ENCODE measurements at regions not wholly inside any gene's neighbourhood (a gene's known extent, or its start where the extent isn't known, plus 50 kb on each side); places are given as distances from the start of the nearest gene placed in this dataset.

DNA sequence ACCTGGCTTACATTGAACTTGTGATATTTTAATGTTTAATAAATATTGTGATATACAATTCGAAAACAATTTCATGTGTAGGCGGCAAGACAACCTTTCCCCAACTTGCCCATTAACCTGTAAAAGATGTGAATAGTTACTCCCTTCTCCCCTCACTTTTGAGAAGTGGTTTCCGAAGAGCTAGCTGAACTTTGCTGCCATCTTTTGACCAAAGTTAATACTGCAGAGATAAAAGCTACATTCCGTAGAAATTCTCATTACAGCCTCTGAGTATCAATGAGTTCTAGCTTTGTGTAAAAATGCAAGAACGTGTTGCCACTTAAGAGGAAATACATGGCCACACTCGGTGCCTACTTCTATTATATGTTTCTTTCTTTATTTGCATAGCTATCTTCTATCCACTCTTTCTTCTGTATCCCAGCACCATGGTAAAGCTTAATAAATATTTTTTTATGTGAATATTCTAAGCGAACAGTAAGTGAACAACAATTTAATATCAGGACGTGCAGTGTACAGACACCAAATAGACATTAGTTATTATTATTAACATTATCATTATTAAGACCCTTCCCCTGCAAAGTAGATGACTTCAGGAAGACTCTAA, 105.1 kb upstream of the TMEM260 start:
- Histone ChIP-seq H3K27ac (ENCODE audit: insufficient read depth in 1 of 2, low read depth in 1 of 2, low read length in 2 of 2, poor library complexity in 1 of 2, severe bottlenecking in 2 of 2) (no peak overlapping the region), H3K4me3 (ENCODE audit: control insufficient read depth in 1 of 7, extremely low read depth in 1 of 7, insufficient read depth in 4 of 7, low read depth in 2 of 7, low read length in 6 of 7) (no peak overlapping the region), H3K4me1 (ENCODE audit: control extremely low read depth in 1 of 4, control insufficient read depth in 4 of 4, insufficient read depth in 4 of 4, low read length in 3 of 4) (no peaks in the 10 kb centered on the region), H3K9me3 (ENCODE audit: control extremely low read depth in 1 of 5, control insufficient read depth in 4 of 5, insufficient read depth in 2 of 5, low read depth in 1 of 5, low read length in 4 of 5) (no peaks in the 10 kb centered on the region), H3K36me3 (ENCODE audit: control insufficient read depth in 4 of 4, insufficient read depth in 4 of 4, low read length in 3 of 4) (no peaks in the 10 kb centered on the region), H3K27me3 (replicated peaks in 2 of 5; ENCODE audit: control insufficient read depth in 4 of 5, insufficient read depth in 5 of 5, low read length in 4 of 5) (no peaks in the 10 kb centered on the region)
- DNase-seq, result peak; percentile 44 to 72 (median 64)
- ChIA-PET CTCF (interaction anchor here (0.8 to 3.7 kb wide), 34 partner anchors 8 to 1051 kb away, joined by 3 to 33 read pairs (median 4); partner anchors contain the start of gene TBPL2), POLR2A (no interaction called here)
- WGBS (ENCODE audit: insufficient coverage), result 0% methylated on average over 2 of the region's 8 CpGs

DNA sequence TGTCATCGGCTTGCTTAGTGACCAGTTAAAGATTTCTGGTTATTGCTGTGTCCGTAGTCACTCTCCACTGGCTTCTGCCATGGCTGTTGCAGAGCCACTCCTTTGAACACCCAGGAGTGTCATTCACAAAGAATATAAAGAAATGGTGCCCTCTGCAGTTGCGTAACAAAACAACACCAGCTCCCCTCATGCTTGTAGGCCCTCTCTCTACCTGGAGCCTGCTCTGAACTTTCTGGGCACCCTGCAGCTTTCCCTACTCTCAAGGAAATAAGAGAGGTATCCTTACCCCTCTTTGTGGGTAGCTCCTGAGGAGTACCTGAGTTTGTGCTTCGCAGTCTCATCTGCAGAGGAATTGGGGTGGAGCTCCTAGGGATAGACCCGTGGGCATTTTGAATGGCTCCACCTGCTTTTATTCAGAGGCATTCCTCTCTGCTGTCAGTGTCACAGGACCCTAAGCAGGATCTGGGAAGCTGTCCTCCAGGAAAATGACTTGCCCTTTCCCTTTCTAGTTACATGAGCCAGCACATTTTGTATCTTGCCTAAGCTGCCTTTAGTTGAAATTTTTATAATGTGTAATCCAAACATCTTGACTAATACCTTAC, 97.2 kb upstream of the TMEM260 start:
- peak; percentile 18 to 42 (median 42) for DNase-seq
- H3K27me3 ChIP-seq (replicated peaks in 2 of 5; ENCODE audit: control insufficient read depth in 4 of 5, insufficient read depth in 5 of 5, low read length in 4 of 5), result no peaks in the 10 kb centered on the region
- H3K4me3 ChIP-seq (ENCODE audit: control insufficient read depth in 1 of 7, extremely low read depth in 1 of 7, insufficient read depth in 4 of 7, low read depth in 2 of 7, low read length in 6 of 7), result no peak overlapping the region
- WGBS (ENCODE audit: insufficient coverage), result 98% methylated on average over 5 of the region's 5 CpGs
- H3K9me3 ChIP-seq (ENCODE audit: control extremely low read depth in 1 of 5, control insufficient read depth in 4 of 5, insufficient read depth in 2 of 5, low read depth in 1 of 5, low read length in 4 of 5), result no peaks in the 10 kb centered on the region
- no peaks in the 10 kb centered on the region for H3K4me1 ChIP-seq (ENCODE audit: control extremely low read depth in 1 of 4, control insufficient read depth in 4 of 4, insufficient read depth in 4 of 4, low read length in 3 of 4)
- POLR2A ChIA-PET, result no interaction called here
- H3K27ac ChIP-seq (ENCODE audit: insufficient read depth in 1 of 2, low read depth in 1 of 2, low read length in 2 of 2, poor library complexity in 1 of 2, severe bottlenecking in 2 of 2), result no peak overlapping the region
- no peaks in the 10 kb centered on the region for H3K36me3 ChIP-seq (ENCODE audit: control insufficient read depth in 4 of 4, insufficient read depth in 4 of 4, low read length in 3 of 4)
- CTCF ChIA-PET, result interaction anchor here (0.7 to 2.1 kb wide), 13 partner anchors 8 to 1048 kb away, joined by 3 to 10 read pairs (median 4); no protein-coding TSS in a partner anchor

DNA sequence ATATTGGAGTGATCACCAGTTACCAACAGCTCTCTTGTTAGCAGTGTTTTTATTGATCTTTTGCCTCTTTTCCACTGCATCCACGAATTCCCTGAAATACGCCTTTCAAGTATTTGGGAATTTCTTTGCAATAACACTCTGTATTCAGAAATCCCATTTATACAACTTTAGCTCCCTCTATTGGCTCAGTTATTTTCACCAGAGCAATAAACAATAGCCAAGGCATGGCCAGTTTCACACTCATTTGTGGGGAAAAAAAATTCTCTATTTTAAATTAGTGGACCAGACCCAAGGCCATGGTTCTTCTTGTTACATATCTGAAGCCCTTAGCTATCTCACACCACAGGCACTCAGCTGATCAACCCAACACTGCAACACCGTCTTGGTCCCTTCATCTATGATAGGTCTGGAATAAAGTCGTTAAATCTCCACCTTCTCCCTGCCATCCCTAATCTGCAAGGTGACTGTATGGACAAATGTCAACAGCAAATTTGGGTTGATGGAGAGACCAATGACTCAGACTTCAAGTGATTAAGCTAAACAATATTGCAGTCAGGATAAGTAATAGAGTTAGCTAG, 92.4 kb upstream of the TMEM260 start:
- Histone ChIP-seq H3K9me3 (ENCODE audit: control extremely low read depth in 1 of 5, control insufficient read depth in 4 of 5, insufficient read depth in 2 of 5, low read depth in 1 of 5, low read length in 4 of 5) (no peaks in the 10 kb centered on the region), H3K27ac (ENCODE audit: insufficient read depth in 1 of 2, low read depth in 1 of 2, low read length in 2 of 2, poor library complexity in 1 of 2, severe bottlenecking in 2 of 2) (no peak overlapping the region), H3K4me3 (ENCODE audit: control insufficient read depth in 1 of 7, extremely low read depth in 1 of 7, insufficient read depth in 4 of 7, low read depth in 2 of 7, low read length in 6 of 7) (no peak overlapping the region), H3K27me3 (replicated peaks in 2 of 5; ENCODE audit: control insufficient read depth in 4 of 5, insufficient read depth in 5 of 5, low read length in 4 of 5) (peaks cover 0 to 1% (median 0%) of the 10 kb centered on the region in 5 experiments), H3K36me3 (ENCODE audit: control insufficient read depth in 4 of 4, insufficient read depth in 4 of 4, low read length in 3 of 4) (no peaks in the 10 kb centered on the region), H3K4me1 (ENCODE audit: control extremely low read depth in 1 of 4, control insufficient read depth in 4 of 4, insufficient read depth in 4 of 4, low read length in 3 of 4) (peaks cover 0 to 5% (median 0%) of the 10 kb centered on the region in 4 experiments)
- WGBS (ENCODE audit: insufficient coverage), result 67% methylated on average over 2 of the region's 4 CpGs
- DNase-seq, result no peak
- ChIA-PET POLR2A (no interaction called here), CTCF (interaction anchor here (0.6 to 2.7 kb wide), 16 partner anchors 11 to 1062 kb away, joined by 3 to 20 read pairs (median 3); partner anchors contain the start of gene TBPL2)

DNA sequence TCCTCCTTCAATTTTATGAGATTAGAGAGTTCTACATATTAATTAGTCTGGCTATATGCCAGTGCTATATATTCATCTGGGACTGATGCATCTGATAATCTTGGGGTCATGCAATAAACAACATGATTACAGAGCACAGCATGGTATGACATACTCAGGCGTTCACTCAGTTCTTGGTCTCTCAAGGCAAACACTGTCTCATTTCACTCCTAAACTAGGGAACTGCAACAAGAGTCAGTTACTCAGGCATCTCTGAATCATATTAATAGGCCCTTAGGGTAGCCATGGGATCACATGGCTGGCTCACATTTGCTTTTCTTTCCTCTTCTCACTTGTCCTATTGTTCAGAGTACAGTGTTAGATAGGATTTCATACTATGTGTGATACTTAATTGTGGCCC, 91.8 kb upstream of the TMEM260 start:
- H3K36me3 ChIP-seq (ENCODE audit: control insufficient read depth in 4 of 4, insufficient read depth in 4 of 4, low read length in 3 of 4), result no peaks in the 10 kb centered on the region
- ChIA-PET POLR2A (no interaction called here), CTCF (interaction anchor here (1.0 to 2.7 kb wide), 10 partner anchors 12 to 1050 kb away, joined by 3 to 20 read pairs (median 4); partner anchors contain the start of gene TBPL2)
- no peaks in the 10 kb centered on the region for H3K9me3 ChIP-seq (ENCODE audit: control extremely low read depth in 1 of 5, control insufficient read depth in 4 of 5, insufficient read depth in 2 of 5, low read depth in 1 of 5, low read length in 4 of 5)
- H3K4me1 ChIP-seq (ENCODE audit: control extremely low read depth in 1 of 4, control insufficient read depth in 4 of 4, insufficient read depth in 4 of 4, low read length in 3 of 4), result peaks cover 0 to 5% (median 0%) of the 10 kb centered on the region in 4 experiments
- WGBS (ENCODE audit: insufficient coverage), result 100% methylated on average over 1 of the region's 1 CpG
- DNase-seq, result no peak
- peaks cover 0 to 1% (median 0%) of the 10 kb centered on the region in 5 experiments for H3K27me3 ChIP-seq (replicated peaks in 2 of 5; ENCODE audit: control insufficient read depth in 4 of 5, insufficient read depth in 5 of 5, low read length in 4 of 5)
- H3K27ac ChIP-seq (ENCODE audit: insufficient read depth in 1 of 2, low read depth in 1 of 2, low read length in 2 of 2, poor library complexity in 1 of 2, severe bottlenecking in 2 of 2), result peak overlapping the region in 1 of 2 experiments; percentile 6
- H3K4me3 ChIP-seq (ENCODE audit: control insufficient read depth in 1 of 7, extremely low read depth in 1 of 7, insufficient read depth in 4 of 7, low read depth in 2 of 7, low read length in 6 of 7), result no peak overlapping the region

DNA sequence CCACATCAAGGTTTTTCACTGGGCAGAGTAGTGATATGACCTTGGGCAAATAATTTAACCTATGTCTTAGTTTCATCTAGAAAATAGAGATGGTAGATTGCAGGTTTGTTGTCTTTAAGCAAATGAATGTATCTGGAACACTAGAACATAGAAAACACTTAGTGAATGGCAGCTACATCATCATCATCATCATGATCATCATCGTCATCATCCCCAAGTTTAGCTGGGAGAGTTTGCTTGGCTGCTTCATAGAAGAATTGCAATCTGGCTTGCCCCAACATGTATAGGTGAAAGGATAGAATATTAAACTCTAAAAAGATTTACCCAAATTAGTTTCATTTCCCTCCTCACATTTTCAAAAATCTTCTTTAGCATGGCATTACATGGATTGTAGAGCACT, 91.3 kb upstream of the TMEM260 start:
- no peak for DNase-seq
- no CpG with 5 or more reads among the region's 1 CpG for WGBS (ENCODE audit: insufficient coverage)
- no peak overlapping the region for H3K27ac ChIP-seq (ENCODE audit: insufficient read depth in 1 of 2, low read depth in 1 of 2, low read length in 2 of 2, poor library complexity in 1 of 2, severe bottlenecking in 2 of 2)

DNA sequence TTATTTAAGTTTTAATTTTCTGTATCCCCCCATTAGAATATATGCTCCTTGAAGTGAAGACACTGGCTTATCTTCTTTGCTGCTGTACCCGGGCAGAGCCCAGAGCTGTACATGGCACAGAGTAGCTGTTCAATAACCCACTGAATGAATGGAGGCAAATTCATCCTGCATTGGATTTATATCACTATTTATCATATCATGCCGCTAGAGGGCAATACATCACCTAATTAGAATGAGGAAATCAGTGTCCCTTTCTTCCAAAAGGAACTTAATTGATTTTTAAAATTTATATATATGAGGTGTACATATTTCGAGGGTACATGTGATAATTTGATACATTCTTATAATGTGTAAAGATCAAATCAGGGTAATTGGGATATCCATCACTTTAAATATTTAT, 89.2 kb upstream of the TMEM260 start:
- Histone ChIP-seq H3K27ac (ENCODE audit: insufficient read depth in 1 of 2, low read depth in 1 of 2, low read length in 2 of 2, poor library complexity in 1 of 2, severe bottlenecking in 2 of 2) (no peak overlapping the region), H3K4me1 (ENCODE audit: control extremely low read depth in 1 of 4, control insufficient read depth in 4 of 4, insufficient read depth in 4 of 4, low read length in 3 of 4) (peaks cover 0 to 5% (median 0%) of the 10 kb centered on the region in 4 experiments), H3K36me3 (ENCODE audit: control insufficient read depth in 4 of 4, insufficient read depth in 4 of 4, low read length in 3 of 4) (no peaks in the 10 kb centered on the region), H3K9me3 (ENCODE audit: control extremely low read depth in 1 of 5, control insufficient read depth in 4 of 5, insufficient read depth in 2 of 5, low read depth in 1 of 5, low read length in 4 of 5) (no peaks in the 10 kb centered on the region), H3K27me3 (replicated peaks in 2 of 5; ENCODE audit: control insufficient read depth in 4 of 5, insufficient read depth in 5 of 5, low read length in 4 of 5) (peaks cover 0 to 8% (median 0%) of the 10 kb centered on the region in 5 experiments), H3K4me3 (ENCODE audit: control insufficient read depth in 1 of 7, extremely low read depth in 1 of 7, insufficient read depth in 4 of 7, low read depth in 2 of 7, low read length in 6 of 7) (no peak overlapping the region)
- ChIA-PET CTCF (interaction anchor here (0.7 to 2.4 kb wide), 23 partner anchors 8 to 1068 kb away, joined by 3 to 8 read pairs (median 4); no protein-coding TSS in a partner anchor), POLR2A (no interaction called here)
- 33% methylated on average over 1 of the region's 3 CpGs for WGBS (ENCODE audit: insufficient coverage)
- peak; percentile 40 to 63 (median 60) for DNase-seq

More for the DNA sequence above, 91.3 kb upstream of the TMEM260 start:
- POLR2A ChIA-PET, result interaction anchor here (0.7 kb wide), 1 partner anchor 659 kb away, joined by 3 read pairs; no protein-coding TSS in a partner anchor
- no peak overlapping the region for H3K4me3 ChIP-seq (ENCODE audit: control insufficient read depth in 1 of 7, extremely low read depth in 1 of 7, insufficient read depth in 4 of 7, low read depth in 2 of 7, low read length in 6 of 7)
- peaks cover 0 to 5% (median 0%) of the 10 kb centered on the region in 4 experiments for H3K4me1 ChIP-seq (ENCODE audit: control extremely low read depth in 1 of 4, control insufficient read depth in 4 of 4, insufficient read depth in 4 of 4, low read length in 3 of 4)
- no peaks in the 10 kb centered on the region for H3K36me3 ChIP-seq (ENCODE audit: control insufficient read depth in 4 of 4, insufficient read depth in 4 of 4, low read length in 3 of 4)
- CTCF ChIA-PET, result interaction anchor here (1.3 to 2.7 kb wide), 4 partner anchors 9 to 1051 kb away, joined by 3 to 20 read pairs (median 5); no protein-coding TSS in a partner anchor
- peaks cover 0 to 3% (median 0%) of the 10 kb centered on the region in 5 experiments for H3K27me3 ChIP-seq (replicated peaks in 2 of 5; ENCODE audit: control insufficient read depth in 4 of 5, insufficient read depth in 5 of 5, low read length in 4 of 5)
- no peaks in the 10 kb centered on the region for H3K9me3 ChIP-seq (ENCODE audit: control extremely low read depth in 1 of 5, control insufficient read depth in 4 of 5, insufficient read depth in 2 of 5, low read depth in 1 of 5, low read length in 4 of 5)

Measured in common myeloid progenitor, CD34-positive (primary cell).